ENCODE measurements at regions not wholly inside any gene's neighbourhood (a gene's known extent, or its start where the extent isn't known, plus 50 kb on each side); places are given as distances from the start of the nearest gene placed in this dataset.

DNA sequence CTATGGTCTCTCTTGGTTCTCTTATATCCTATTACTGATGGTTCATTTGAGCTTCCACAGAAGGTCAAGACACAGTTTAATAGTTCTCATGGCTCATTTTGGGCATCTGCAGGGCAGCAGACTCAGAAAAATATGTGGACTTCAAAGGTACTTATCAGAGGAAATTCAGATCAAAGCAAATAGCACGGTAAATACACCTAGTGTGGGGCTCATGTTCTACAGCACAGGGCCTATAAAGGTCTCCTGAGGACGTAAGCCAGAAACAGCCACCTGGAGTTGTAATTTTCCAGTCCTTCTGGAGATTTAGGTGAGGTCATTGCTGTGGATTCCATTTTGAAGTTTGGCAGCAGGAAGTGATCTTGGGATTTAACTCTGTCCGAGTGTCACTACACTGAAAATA, 134.5 kb upstream of the SGO1 start:
- TF ChIP-seq EZH2 (IDR thresholded peaks at IDR 0.05; ENCODE audit: borderline replicate concordance, low read depth, low read length, poor library complexity, severe bottlenecking), result no peak
- TF ChIP-seq, protein P1, sequence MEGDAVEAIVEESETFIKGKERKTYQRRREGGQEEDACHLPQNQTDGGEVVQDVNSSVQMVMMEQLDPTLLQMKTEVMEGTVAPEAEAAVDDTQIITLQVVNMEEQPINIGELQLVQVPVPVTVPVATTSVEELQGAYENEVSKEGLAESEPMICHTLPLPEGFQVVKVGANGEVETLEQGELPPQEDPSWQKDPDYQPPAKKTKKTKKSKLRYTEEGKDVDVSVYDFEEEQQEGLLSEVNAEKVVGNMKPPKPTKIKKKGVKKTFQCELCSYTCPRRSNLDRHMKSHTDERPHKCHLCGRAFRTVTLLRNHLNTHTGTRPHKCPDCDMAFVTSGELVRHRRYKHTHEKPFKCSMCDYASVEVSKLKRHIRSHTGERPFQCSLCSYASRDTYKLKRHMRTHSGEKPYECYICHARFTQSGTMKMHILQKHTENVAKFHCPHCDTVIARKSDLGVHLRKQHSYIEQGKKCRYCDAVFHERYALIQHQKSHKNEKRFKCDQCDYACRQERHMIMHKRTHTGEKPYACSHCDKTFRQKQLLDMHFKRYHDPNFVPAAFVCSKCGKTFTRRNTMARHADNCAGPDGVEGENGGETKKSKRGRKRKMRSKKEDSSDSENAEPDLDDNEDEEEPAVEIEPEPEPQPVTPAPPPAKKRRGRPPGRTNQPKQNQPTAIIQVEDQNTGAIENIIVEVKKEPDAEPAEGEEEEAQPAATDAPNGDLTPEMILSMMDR (conservative IDR thresholded peaks at IDR 0.05; ENCODE audit: low read depth, low read length), result no peak

All from A673 (cell line).